ENCODE measurements at regions not wholly inside any gene's neighbourhood (a gene's known extent, or its start where the extent isn't known, plus 50 kb on each side); places are given as distances from the start of the nearest gene placed in this dataset.
A peak's percentile ranks its signal among the peaks of the same experiment; 100 is the strongest.

DNA sequence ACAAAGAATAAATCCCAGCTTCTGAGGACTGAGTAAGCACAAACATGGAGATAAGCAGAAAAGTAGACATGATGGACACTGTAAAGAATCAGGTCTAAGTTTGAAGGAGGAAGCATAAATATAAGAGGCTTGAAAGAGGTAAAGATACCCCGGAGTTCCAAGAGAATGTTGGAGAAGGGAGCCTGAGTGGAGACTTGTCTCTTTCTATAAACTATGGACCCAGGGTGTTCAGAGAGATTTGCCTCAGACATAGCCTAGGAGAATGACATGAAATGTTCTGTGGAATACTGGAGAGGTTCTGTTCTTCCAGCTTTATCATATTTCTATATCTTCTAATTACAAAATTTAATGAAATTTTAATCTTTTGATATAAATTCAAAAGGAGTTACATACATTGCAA is 554.3 kb upstream of the B3GALT2 start:
- DNase-seq: no peak

DNA sequence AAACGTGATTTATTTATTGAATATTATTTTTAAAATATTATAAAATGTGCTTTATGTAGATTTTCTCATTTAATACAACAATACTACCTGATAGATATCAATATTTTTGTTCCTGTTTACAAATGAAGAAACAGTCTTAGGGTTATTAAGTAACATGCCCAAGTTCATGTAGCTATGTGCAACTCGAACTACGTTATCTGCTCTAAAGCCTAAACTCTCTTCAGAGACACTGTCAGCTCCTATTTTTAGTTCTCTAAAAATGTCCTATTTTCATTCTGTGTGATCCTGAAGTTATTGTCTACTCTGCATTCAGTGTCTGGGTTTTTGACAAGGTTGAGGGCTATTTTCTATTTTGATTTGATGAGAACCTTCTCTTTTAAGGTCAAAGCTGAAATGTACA is 550.1 kb upstream of the B3GALT2 start:
- DNase-seq: no peak

DNA sequence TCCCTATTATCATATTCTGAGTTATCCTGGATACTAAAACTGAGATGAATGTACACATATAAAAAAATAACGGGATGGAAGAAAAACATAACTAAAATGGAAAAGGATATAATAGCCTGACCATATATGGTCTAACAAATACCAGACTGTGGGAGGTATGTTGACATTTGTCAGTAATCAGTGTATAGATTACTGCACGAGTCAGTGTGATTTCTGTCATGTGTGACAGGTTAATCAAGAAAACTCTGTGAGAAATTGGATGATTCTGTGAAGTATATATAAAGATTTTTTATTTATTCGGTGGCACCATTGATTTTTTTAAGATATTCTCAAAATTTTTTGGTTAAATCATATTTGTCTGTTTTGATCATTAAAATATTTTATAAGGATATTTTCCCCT is 547.3 kb upstream of the B3GALT2 start:
- no peak for DNase-seq

- no peak for DNase-seq
These were observed 543.6 kb upstream of the B3GALT2 start for GRCh38 chr1:193730017-193730416.

DNA sequence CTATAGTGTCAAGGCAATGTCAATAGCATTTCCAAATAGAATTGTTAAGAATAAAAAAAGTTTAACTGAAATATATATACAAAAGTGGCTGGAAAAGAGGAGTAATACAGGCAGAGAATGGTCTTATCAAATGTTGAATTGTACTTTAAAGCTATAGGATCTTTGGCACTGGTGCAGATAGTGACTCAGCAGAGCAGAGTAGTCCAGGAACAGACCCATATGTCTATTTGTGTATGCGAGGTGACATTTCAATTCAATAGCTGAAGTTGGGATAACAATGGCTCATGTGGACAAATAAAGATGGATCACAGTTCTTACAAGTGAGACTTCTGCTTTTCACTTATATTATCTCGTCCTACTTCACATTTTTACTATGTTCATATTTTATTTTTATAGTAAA is 543.0 kb upstream of the B3GALT2 start:
- DNase-seq: no peak

DNA sequence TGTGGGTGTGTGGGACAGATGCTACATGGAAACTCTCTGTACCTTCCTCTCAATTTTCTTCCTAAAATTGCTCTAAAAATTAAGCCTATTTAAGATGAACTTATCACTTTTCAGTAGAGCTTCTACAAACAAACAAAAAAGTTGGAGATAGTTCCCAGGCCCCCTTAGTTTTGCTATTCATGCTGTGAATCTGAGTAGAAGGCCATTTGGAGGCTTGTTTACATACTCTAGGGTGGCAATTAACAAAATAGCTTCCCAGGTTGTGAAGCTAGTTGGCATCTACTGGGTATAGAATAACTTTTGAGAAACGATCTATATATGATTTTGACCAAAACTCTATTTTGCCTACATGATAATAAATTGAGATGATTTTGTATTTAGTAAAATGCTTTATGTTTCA is 541.4 kb upstream of the B3GALT2 start:
- no peak for DNase-seq

- no peak for DNase-seq
These were observed 540.3 kb upstream of the B3GALT2 start for GRCh38 chr1:193726722-193727121.

DNA sequence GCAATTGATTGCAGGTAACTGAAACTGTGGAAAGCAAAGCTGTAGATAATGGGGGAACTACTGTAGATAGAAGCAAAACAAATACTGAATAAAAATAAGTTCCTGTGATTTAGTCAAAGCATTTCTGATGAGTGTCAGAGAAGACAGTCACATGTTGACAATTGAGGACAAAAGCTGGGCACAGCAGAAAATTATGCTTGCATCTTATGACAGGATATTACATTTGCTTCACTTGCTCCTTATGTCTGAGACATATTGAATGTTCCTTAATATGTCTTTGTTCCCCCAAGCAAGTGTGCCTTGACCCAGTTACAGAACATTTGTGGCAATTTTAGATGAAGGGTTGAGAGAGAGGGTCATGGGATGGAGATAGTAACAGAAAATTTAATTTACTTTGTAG is 526.0 kb upstream of the B3GALT2 start:
- DNase-seq: peak; percentile 58

DNA sequence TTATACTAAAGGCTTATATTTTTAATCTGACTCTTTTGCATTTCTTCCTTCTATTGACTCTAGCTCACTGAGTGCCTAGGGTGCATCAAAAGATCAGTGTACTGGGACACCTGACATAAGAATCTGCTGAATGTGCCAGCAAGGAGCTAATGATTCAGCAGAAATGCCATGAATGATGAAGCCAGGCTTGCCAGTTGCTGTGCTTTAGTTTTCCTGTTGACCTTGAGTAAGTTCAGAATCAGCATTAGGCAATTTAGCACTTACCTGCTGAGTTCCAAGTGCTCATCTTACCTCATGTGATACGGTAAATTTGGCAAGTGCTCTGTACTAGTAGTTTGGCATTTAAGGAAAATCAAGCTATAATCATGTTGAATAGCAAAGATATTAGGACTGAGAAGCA is 523.2 kb upstream of the B3GALT2 start:
- no peak for DNase-seq

- DNase-seq: no peak
These were observed 521.0 kb upstream of the B3GALT2 start for GRCh38 chr1:193707271-193708021.

DNA sequence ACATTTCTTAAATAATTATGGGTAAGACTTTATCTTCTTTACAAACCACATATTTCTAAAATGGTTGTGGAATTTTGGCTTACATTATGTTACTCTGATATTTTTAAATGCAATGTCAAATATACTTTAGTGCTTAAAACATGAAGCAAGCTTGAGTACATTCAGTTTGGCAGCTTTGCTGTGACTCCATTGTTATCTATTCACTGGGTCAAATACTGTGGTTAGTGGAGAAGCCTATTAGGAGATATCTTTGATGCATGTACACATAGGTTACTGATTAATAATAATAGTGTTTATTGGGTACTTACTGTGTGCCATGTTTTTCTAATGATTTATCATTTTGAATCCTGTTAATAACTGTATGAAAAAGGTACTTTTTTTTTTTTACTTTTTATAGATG is 520.4 kb upstream of the B3GALT2 start:
- no peak for DNase-seq

DNA sequence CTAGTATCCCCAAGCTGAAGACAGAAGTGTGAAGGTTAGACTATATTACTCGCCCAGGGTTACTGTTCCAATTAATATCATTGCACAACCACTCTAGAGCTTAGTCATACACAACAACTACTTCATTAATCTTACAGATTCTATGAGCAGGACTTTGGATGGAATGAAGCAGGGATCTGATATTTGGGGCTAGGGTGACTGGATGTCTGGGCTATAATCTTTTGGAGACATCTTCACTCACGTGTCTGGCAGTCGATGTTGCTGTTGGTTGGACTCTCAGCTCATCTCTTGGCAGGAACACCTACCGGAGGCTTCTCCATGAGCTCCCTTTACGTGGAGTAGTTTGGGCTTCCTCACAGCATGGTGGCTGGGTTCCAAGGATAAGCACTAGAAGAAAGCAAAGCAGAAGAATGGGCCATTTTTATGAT is 519.2 kb upstream of the B3GALT2 start:
- DNase-seq: no peak

DNA sequence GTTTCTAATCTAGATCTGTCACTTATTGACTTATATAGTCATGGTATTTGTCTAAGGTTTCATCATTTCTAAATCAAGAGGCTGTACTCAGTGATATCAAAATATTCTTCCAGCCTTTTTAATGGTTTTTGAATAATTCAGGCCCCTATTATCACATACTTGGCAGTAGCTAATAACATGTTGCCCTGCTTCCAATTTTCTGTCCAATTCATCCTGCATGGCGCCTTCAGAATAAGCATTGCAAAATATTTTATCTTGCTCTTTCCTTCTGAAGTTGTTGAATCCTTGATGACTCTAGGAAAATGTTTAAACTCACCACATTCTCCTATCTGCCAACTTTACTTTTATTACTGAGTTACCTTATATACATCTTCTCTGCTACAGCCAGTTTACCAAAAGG is 517.2 kb upstream of the B3GALT2 start:
- no peak for DNase-seq

GRCh38 chr1:193703121-193703520 is 516.7 kb upstream of the B3GALT2 start:
- DNase-seq: no peak

DNA sequence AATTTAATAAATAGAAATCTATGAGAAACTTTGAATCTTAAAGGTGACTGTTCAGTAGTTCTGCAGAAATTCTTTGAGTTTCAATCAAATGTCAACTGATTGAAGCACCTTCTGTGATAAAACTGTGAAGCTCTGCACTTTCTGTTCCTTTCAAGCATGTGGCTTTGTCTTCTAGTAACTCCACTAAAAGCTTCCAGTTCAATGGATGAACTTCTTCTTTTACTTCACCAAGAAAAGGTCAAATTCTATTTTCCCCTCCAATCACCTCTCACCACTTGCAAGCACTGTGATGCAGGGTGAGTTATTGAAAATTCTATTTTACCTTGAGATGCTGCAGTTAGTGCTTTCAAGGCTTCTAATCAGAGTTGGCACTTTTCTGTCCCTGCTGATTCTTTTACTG is 515.3 kb upstream of the B3GALT2 start:
- no peak for DNase-seq

DNA sequence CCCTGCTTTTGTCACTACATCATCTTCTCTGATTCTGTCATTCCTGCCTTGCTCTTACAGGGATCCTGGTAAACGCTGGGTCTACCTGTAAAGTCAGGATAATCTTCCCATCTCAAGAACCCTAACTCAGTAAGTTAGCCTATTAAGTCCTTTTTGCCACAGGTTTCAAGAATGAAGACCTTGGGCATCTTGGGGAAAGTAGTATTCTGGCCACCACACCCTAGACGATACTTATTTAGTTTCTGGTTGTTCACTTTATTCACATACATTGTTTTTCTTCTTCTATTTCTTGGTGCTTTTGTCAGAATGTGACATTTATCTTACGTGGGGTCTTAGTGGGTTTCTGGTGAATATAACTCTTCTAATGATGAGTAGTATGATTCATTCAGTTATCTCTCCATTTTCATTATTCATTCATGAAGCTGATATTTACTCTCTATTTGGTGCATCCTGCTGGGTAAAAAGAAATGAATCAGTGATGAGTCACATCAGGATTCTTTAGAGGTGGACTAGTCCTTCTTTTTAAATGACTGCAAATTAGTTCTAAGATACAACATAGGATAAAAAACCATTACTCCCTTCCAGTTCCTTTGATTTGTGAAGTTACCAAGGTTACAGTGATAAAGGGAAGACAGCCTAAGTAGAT is 514.4 kb upstream of the B3GALT2 start:
- no peak for DNase-seq

DNA sequence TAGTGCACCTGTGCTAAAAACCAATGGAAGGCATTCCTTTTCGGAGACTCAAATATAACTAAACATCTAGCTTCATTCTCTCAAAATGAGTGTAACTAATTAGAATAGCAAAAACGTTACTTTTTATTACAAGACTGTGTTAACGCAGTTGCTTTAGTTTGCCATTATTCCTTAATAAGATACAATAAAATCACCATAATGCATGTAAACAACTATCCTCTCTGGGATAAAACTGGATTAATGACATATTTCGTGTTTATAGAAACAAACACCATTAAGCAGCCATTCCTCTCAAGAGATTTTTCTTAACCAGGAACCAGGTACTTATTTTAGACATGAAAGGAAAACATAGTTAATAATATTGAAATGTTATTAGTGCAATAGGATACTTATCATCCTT is 512.8 kb upstream of the B3GALT2 start:
- no peak for DNase-seq

- no peak for DNase-seq
These were observed 511.4 kb upstream of the B3GALT2 start for GRCh38 chr1:193697776-193698175.

GRCh38 chr1:193697115-193697762 is 510.8 kb upstream of the B3GALT2 start:
- DNase-seq: no peak

DNA sequence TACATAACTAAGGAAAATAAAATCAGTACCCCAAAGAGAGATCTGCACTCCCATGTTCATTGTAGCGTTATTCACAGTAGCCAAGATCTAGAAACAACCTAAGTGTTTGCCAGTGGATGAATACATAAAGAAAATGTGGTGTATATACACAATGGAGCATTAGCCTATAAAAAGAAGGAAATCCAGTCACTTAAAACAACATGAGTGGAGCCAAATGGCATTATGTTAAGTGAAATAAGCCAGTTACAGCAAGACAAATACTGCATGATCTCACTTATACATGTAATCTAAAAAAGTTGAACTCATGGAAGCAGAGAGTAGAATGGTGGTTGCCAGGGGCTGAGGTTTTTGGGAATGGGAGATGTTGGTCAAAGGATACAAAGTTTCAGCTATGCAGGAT is 508.3 kb upstream of the B3GALT2 start:
- no peak for DNase-seq

GRCh38 chr1:193685986-193686385 is 499.6 kb upstream of the B3GALT2 start:
- no peak for DNase-seq

GRCh38 chr1:193681422-193681821 is 495.0 kb upstream of the B3GALT2 start:
- no peak for DNase-seq

GRCh38 chr1:193680924-193681316 is 494.5 kb upstream of the B3GALT2 start:
- no peak for DNase-seq

GRCh38 chr1:193680247-193680923 is 494.0 kb upstream of the B3GALT2 start:
- DNase-seq: no peak
